ENCODE measurements at regions not wholly inside any gene's neighbourhood (a gene's known extent, or its start where the extent isn't known, plus 50 kb on each side); places are given as distances from the start of the nearest gene placed in this dataset.

DNA sequence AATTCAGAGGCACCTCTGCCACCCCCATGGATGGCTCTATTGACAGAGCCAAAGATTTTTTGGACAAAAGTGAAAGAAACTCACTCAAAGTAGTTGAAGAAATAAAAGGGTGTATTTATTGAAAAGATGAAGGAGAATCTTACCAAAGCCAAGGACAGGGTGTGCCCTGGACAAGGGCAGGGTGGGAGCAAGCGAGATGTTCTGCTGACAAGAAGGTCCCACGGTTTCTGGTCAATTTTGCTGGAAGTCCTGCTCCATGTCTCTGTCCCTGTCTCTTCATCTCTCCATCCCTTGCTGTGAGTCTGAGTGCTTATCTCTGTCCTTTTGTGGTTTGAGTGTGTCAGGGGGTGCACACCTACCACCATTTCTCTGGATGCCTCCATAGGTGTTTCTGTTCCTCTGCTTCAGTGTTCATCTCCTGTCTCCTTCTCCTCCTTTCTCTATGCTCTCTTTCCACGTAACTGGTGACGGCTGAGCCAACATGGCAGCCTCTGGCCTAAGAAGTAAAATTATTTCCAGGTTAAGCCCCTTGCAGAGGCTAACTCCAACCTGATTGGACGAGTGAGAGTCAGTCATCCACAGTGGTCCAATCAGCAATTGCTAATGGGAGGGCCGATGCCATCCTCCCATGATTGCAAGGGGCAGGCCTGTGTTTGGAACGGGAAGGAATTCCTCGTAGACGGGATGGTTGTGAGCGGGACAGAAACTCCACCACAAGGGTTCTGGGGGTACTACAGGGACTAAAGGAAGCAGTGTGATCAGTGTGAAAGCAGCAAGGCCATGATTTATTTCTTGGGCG is 502.1 kb upstream of the CDH4 start:
- TF ChIP-seq, protein P1, sequence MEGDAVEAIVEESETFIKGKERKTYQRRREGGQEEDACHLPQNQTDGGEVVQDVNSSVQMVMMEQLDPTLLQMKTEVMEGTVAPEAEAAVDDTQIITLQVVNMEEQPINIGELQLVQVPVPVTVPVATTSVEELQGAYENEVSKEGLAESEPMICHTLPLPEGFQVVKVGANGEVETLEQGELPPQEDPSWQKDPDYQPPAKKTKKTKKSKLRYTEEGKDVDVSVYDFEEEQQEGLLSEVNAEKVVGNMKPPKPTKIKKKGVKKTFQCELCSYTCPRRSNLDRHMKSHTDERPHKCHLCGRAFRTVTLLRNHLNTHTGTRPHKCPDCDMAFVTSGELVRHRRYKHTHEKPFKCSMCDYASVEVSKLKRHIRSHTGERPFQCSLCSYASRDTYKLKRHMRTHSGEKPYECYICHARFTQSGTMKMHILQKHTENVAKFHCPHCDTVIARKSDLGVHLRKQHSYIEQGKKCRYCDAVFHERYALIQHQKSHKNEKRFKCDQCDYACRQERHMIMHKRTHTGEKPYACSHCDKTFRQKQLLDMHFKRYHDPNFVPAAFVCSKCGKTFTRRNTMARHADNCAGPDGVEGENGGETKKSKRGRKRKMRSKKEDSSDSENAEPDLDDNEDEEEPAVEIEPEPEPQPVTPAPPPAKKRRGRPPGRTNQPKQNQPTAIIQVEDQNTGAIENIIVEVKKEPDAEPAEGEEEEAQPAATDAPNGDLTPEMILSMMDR (IDR thresholded peaks at IDR 0.05; ENCODE audit: low read depth, low read length), result no peak
- H3K4me3 ChIP-seq (ENCODE audit: low read depth, low read length), result no peak overlapping the region

DNA sequence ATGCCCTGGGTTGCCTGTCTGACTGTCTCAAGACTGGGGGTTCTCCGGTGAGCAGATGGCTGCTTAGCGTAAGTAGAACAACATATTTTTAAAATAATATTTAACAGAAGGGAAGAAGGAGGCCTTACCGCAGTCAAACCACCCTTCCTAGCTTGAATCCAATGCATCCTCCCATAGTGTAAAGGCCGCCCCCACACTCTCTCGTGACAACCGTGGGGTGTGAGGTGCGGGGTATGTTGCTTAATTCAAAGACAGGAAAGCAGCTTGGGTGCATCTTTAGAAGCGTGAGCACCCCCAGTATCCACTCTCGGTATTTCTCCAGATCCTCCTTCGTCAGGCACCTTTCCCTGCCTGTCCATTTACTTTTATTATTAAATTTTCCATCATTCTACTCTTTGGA is 501.2 kb upstream of the CDH4 start:
- H3K4me3 ChIP-seq (ENCODE audit: low read depth, low read length), result no peak overlapping the region

DNA sequence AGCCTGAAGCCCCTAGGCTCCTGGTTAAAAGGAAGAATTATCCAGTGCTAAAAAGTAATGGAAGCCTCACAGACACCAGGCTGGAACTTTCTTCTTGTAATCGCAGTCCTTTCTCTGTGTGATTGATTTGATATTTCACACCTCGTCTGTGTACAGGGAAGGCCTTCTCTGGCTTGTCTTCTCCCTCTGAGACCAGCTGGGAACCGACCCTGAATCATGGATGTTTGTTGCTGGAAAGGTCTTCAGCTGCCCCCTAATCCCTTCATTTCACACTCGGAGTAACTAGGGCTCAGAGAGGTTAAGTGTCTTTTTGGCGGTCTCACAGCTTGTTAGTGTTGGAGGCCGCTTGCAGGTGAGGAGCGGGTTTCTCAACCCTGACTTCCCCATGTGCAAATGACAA is 500.2 kb upstream of the CDH4 start:
- H3K4me3 ChIP-seq (ENCODE audit: low read depth, low read length), result no peak overlapping the region
- TF ChIP-seq, protein P1 (IDR thresholded peaks at IDR 0.05; ENCODE audit: low read depth, low read length), result no peak

More for the DNA sequence above, 501.2 kb upstream of the CDH4 start:
- TF ChIP-seq, protein P1 (IDR thresholded peaks at IDR 0.05; ENCODE audit: low read depth, low read length), result no peak

DNA sequence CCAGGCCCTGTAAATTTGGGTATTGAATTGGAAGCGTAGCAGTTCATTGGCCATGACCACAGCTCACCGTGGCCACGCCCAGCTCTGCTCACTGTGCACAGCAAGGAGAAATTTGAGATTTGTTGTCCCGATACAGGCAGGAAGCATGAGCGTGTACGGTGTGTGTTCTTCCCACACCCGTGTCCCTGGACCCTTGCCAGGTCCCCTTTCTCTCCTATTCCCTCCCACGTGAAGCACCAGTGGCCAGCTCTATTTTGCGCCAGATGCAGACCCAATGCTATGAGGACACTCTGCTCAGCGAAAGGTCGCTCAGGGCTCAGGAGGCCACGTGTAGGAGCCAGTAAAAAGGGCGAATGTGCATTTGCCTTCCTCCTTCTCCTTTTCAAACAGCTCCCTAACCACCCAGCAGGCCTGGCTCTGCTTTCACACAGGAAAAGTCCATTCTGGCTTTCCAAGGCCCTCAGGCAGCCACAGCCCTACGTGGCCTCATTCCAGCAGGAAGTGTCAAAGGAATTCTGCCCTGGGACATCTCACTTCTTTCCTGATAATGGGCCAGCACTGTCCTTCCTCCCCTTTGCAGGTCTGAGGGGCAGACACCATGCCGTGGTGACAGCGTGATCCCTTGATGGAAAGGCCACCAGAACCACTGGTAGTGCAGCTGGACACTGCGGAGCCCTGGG is 499.2 kb upstream of the CDH4 start:
- H3K4me3 ChIP-seq (ENCODE audit: low read depth, low read length), result no peak overlapping the region
- TF ChIP-seq, protein P1 (IDR thresholded peaks at IDR 0.05; ENCODE audit: low read depth, low read length), result no peak

DNA sequence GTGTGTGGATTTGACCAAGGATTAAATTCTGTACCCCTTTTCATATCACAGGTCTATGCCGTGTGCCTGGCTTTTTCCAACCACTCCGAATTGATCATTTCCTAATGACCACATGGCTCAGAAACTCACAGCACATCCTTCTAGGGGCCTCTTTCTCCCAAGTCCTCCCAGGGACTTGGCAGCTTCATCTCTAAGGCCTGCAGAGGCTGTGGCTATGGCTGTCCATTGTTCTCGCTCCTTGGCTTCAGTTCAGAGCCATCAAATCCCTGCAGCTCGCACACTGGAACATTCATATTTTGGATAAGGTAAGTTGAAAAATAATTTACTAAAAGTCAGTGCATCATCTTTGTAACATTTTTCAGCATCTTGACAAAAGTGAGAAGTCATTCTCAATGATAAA is 497.2 kb upstream of the CDH4 start:
- H3K4me3 ChIP-seq (ENCODE audit: low read depth, low read length), result no peak overlapping the region
- TF ChIP-seq, protein P1 (IDR thresholded peaks at IDR 0.05; ENCODE audit: low read depth, low read length), result no peak

DNA sequence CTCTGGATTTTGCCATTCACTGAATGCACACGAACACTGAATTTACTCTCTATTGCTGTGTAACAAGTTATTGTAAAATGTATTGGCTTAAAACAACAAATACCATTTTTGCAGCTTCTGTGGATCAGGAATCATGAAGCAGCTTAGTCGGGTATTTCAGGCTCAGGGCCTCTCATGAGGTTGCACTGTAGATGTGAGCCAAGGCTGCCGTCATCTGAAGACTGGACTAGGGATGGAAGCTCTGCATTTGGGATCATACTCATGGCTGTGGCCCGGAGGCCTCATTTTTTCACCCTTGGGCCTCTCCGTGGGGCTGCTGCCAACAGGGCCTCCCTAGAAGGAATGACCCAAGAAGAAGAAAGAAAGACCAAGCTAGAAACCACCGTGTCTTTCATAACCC is 492.4 kb upstream of the CDH4 start:
- TF ChIP-seq, protein P1 (IDR thresholded peaks at IDR 0.05; ENCODE audit: low read depth, low read length), result no peak
- no peak overlapping the region for H3K4me3 ChIP-seq (ENCODE audit: low read depth, low read length)
